ENCODE measurements at regions not wholly inside any gene's neighbourhood (a gene's known extent, or its start where the extent isn't known, plus 50 kb on each side); places are given as distances from the start of the nearest gene placed in this dataset.

GRCh38 chr21:34199121-34199910, 125.9 kb downstream of the MRPS6 start:
- no peak for TF ChIP-seq CTCF (IDR thresholded peaks at IDR 0.05)
- no peak for TF ChIP-seq POLR2A (IDR thresholded peaks at IDR 0.05)
